A673 (cell line): ENCODE measurements at regions not wholly inside any gene's neighbourhood (a gene's known extent, or its start where the extent isn't known, plus 50 kb on each side); places are given as distances from the start of the nearest gene placed in this dataset.

ENCODE experiments used
- CTCF ChIP-seq: fragments of 300-800, 200-600 bp; sonication (generic); conservative IDR thresholded peaks from 2 replicates; pipeline ENCODE4 v1.5.1; 2017; ENCODE audit warnings: low read depth, mild to moderate bottlenecking, antibody characterized with exemption, low read length, moderate library complexity, mixed read lengths
- EZH2 ChIP-seq: fragments of 200-600 bp; sonication (generic); IDR thresholded peaks from 2 replicates; pipeline ENCODE4 v1.6.1; 2017; ENCODE audit warnings: borderline replicate concordance, low read depth, mild to moderate bottlenecking, mixed read lengths, antibody characterized with exemption, low read length; ENCODE audit not compliant: poor library complexity, severe bottlenecking

- no peak for TF ChIP-seq EZH2
- no peak for TF ChIP-seq CTCF
These were observed 214.8 kb upstream of the GRIK2 start for GRCh38 chr6:101178748-101179147.
